CD4-positive, alpha-beta memory T cell (primary cell): ENCODE measurements at regions not wholly inside any gene's neighbourhood (a gene's known extent, or its start where the extent isn't known, plus 50 kb on each side); places are given as distances from the start of the nearest gene placed in this dataset.
A peak's percentile ranks its signal among the peaks of the same experiment; 100 is the strongest.
"Not testable (repeated sequence)": the region's sequence is repeated elsewhere in the genome, so short reads cannot be mapped to it uniquely, and the experiment has no call there.

Experiments
- CTCF ChIA-PET: fragments of 350-600 bp; sonication (Branson Sonifier 250); formaldehyde crosslinking; loops from one replicate; lab custom pipeline; 2021; ENCODE audit warnings: inconsistent platforms; ENCODE audit not compliant: partially characterized antibody; lab: Charles Lee
- POLR2A ChIA-PET: fragments of 350-600 bp; sonication (Branson Sonifier 250); formaldehyde crosslinking; loops from one replicate; lab custom pipeline; 2021; ENCODE audit not compliant: partially characterized antibody; lab: Charles Lee
- DNase-seq, 5 donors: peaks; one replicate each; pipeline versions ENCODE4 v3.0.0 to v3.0.0-alpha.2; 2020 to 2022; ENCODE audit warnings: mixed read lengths in 1 of 5
- H3K27ac ChIP-seq: one replicate; pipeline ENCODE4 v1.7.0; 2013; ENCODE audit warnings: low read depth, low read length
- H3K27me3 ChIP-seq: 2 replicates; pipeline ENCODE4 v1.7.0; 2013; ENCODE audit warnings: mild to moderate bottlenecking, low read length, moderate library complexity; ENCODE audit not compliant: insufficient read depth
- H3K36me3 ChIP-seq: 2 replicates; pipeline ENCODE4 v1.7.0; 2013; ENCODE audit warnings: mild to moderate bottlenecking, low read length, moderate library complexity; ENCODE audit not compliant: insufficient read depth
- H3K4me1 ChIP-seq: 2 replicates; pipeline ENCODE4 v1.7.0; 2013; ENCODE audit warnings: mild to moderate bottlenecking, low read length, moderate library complexity; ENCODE audit not compliant: insufficient read depth
- H3K4me3 ChIP-seq, 2 donors: one replicate each; pipeline ENCODE4 v1.7.0; 2013; ENCODE audit warnings: low read length in 2 of 2, mild to moderate bottlenecking in 1 of 2
- H3K9me3 ChIP-seq, 2 donors: one replicate each; pipeline ENCODE4 v1.7.0; 2013; ENCODE audit warnings: low read length in 2 of 2, control low read depth in 1 of 2; ENCODE audit not compliant: control insufficient read depth in 1 of 2
- H3K27ac Mint-ChIP-seq, 7 donors: one replicate each; pipeline ENCODE4 v1.8.0; 2020 to 2021; ENCODE audit warnings: mixed read lengths in 7 of 7, mild to moderate bottlenecking in 6 of 7, inconsistent platforms in 3 of 7, moderate library complexity in 3 of 7
- H3K27me3 Mint-ChIP-seq, 2 donors: one replicate each; pipeline ENCODE4 v1.8.0; 2020 to 2021; ENCODE audit warnings: mixed read lengths in 2 of 2
- H3K36me3 Mint-ChIP-seq, 2 donors: one replicate each; pipeline ENCODE4 v1.8.0; 2020 to 2021; ENCODE audit warnings: mixed read lengths in 2 of 2, inconsistent platforms in 1 of 2, mild to moderate bottlenecking in 1 of 2
- H3K4me1 Mint-ChIP-seq, 4 donors: one replicate each; pipeline ENCODE4 v1.8.0; 2020 to 2021; ENCODE audit warnings: mixed read lengths in 4 of 4, mild to moderate bottlenecking in 1 of 4
- H3K4me3 Mint-ChIP-seq, 8 donors: one replicate each; pipeline ENCODE4 v1.8.0; 2020 to 2021; ENCODE audit warnings: mixed read lengths in 8 of 8, mild to moderate bottlenecking in 7 of 8, moderate library complexity in 6 of 8, inconsistent platforms in 3 of 8
- H3K9me3 Mint-ChIP-seq, 8 donors: one replicate each; pipeline ENCODE4 v1.8.0; 2020 to 2021; ENCODE audit warnings: mixed read lengths in 8 of 8, mild to moderate bottlenecking in 5 of 8, inconsistent platforms in 3 of 8, moderate library complexity in 1 of 8
- intact Hi-C: fragments of 100-400 bp; cut with micrococcal nuclease; formaldehyde crosslinking; loops from one replicate; pipeline ENCODE4 v1.15.1; 2023

DNA sequence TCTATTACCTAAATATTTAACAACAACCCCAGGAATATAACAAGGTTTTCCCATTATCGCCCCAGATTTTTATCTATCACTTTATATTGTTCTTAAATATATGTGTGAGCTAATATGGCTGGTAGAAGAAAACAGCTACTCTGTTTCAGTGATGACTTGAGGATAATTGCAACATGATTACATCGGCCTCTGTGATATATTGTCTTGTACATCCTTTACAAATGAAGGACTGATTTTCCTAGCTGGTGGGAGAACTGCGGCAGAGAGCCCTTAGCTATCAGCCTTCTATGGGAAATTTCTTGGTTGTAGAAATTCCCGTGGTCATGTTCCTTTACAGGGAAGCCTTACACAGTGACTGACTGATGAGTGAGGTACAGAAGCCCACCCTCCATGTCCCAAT, 110.9 kb upstream of the ZNF717 start:
- intact Hi-C loops = no loop called here

DNA sequence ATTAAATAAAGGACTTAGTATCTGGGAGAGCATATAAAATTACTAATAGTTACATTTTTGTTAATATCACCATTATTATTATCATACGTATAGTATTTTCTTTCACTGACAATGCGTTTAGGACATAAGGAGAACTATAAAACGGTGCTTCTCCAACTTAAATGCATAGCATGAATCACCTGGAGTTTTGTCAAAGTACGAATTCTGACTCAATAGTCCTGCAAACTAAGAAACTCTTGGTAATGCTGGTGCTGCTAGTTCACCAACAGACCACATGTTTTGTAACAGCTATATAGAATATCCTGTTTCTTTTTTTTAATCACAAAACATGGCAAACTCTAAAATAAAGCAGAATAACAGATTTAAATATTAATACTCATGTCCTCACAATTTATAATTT, 116.1 kb upstream of the ZNF717 start:
- H3K4me3 ChIP-seq, H3K4me1 Mint-ChIP-seq, H3K4me1 ChIP-seq, POLR2A ChIA-PET, H3K36me3 ChIP-seq, H3K27me3 Mint-ChIP-seq, DNase-seq, H3K36me3 Mint-ChIP-seq, H3K27ac ChIP-seq, H3K27ac Mint-ChIP-seq, H3K27me3 ChIP-seq, H3K4me3 Mint-ChIP-seq, H3K9me3 ChIP-seq, CTCF ChIA-PET, H3K9me3 Mint-ChIP-seq, intact Hi-C loops: not testable (repeated sequence)

More for the DNA sequence above, 110.9 kb upstream of the ZNF717 start:
- Mint-ChIP-seq H3K36me3 (no peaks in the 10 kb centered on the region), H3K4me3 (no peak overlapping the region), H3K4me1 (no peaks in the 10 kb centered on the region), H3K27ac (no peak overlapping the region), H3K27me3 (no peaks in the 10 kb centered on the region), H3K9me3 (peaks cover 0 to 10% (median 2%) of the 10 kb centered on the region in 8 donors)
- Histone ChIP-seq H3K4me3 (no peak overlapping the region), H3K27me3 (no peaks in the 10 kb centered on the region), H3K9me3 (no peaks in the 10 kb centered on the region), H3K27ac (no peak overlapping the region), H3K4me1 (no peaks in the 10 kb centered on the region), H3K36me3 (no peaks in the 10 kb centered on the region)
- POLR2A ChIA-PET = no interaction called here
- DNase-seq = no peak
- CTCF ChIA-PET = no interaction called here

DNA sequence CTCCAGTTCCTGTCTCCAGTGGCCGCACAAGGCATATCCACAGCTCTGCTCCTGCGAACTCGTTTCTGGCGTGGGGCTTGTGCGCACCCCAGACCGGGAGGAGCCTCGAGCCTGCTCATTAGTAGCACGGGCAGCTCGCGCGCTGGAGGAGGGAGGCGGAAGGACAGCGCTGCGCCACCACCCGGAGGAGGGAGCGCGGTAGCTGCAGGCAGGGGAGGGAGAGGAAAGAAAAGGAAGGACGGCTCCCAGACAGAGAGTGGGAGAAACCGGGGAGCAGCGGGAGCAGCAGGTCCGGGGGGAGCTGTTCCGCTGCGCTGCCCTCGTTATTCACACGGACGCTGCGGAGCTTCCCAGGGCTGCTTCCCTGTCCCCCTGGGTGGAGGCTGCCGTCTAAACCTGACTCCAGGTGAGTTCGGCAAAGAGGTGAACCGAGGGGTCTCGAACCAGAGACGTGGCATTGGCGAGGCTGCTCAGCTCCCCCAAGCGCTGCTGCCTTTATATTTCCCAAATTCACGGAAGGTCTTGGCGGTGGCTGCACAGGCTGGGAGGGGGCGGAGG, 121.3 kb upstream of the ZNF717 start:
- ChIA-PET POLR2A (no interaction called here), CTCF (no interaction called here)
- H3K4me1 ChIP-seq = no peaks in the 10 kb centered on the region
- Mint-ChIP-seq H3K36me3 (no peaks in the 10 kb centered on the region), H3K27ac (no peak overlapping the region), H3K4me3 (no peak overlapping the region), H3K9me3 (peaks cover 0 to 13% (median 4%) of the 10 kb centered on the region in 8 donors), H3K27me3 (no peaks in the 10 kb centered on the region), H3K4me1 (peaks cover 0 to 1% (median 0%) of the 10 kb centered on the region in 4 donors)
- no peaks in the 10 kb centered on the region for H3K36me3 ChIP-seq
- H3K4me3 ChIP-seq = no peak overlapping the region
- H3K27me3 ChIP-seq = no peaks in the 10 kb centered on the region
- no peak overlapping the region for H3K27ac ChIP-seq
- intact Hi-C loops = no loop called here
- no peak for DNase-seq
- no peaks in the 10 kb centered on the region for H3K9me3 ChIP-seq

DNA sequence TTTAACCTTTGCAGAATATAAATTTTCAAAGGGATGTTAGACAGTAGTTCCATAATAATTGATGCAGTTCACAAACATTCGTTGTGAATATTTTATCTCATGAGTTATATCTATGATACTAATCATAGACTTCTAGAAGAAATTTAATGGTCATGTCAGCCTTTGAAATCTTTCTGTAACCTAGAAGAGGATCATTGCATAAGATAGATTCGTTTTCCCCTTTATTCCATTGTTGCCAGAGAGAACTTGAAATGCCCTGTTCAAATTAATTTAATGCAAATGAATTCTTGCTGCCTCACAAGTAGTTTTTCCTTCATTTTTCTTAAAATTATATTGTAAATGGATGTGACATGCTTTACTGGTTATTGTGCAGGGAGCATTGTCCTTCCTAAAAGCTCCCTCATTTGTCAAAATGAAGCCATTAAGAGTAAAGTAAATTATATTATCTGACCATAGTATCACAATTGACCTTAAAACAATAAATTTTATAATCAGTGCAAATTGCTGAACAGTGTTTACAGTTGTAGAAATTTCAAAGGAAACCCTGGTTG, 128.5 kb upstream of the ZNF717 start:
- no peak overlapping the region for H3K27ac Mint-ChIP-seq
- H3K36me3 Mint-ChIP-seq = no peaks in the 10 kb centered on the region
- no peaks in the 10 kb centered on the region for H3K27me3 ChIP-seq
- no peaks in the 10 kb centered on the region for H3K36me3 ChIP-seq
- ChIA-PET POLR2A (no interaction called here), CTCF (no interaction called here)
- H3K4me3 ChIP-seq = no peak overlapping the region
- intact Hi-C loops = no loop called here
- no peaks in the 10 kb centered on the region for H3K27me3 Mint-ChIP-seq
- DNase-seq = no peak
- H3K9me3 Mint-ChIP-seq = peaks cover 2 to 19% (median 5%) of the 10 kb centered on the region in 8 donors
- H3K9me3 ChIP-seq = no peaks in the 10 kb centered on the region
- H3K4me1 ChIP-seq = no peaks in the 10 kb centered on the region
- no peak overlapping the region for H3K27ac ChIP-seq
- H3K4me1 Mint-ChIP-seq = no peaks in the 10 kb centered on the region
- H3K4me3 Mint-ChIP-seq = no peak overlapping the region

DNA sequence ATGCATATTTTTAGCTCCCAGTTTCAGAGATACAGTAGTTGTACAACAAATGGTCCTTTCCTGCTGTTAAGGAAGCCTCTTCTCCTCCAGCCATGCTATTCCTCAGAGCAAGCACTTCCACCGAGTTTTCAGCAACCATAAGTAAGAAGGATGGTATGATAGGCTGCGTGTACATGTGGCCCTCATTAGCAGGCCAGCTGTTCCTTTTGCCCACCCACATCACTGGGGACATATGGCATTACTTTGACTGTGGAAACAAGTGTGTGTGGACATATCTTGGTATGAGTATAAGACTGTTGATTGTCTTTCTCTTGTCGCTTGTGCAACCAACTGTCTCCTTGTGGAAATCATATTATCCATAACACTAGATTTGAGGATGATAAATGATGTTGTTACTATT, 129.4 kb upstream of the ZNF717 start:
- H3K4me1 Mint-ChIP-seq, H3K27ac ChIP-seq, H3K27me3 Mint-ChIP-seq, H3K4me3 ChIP-seq, DNase-seq, CTCF ChIA-PET, POLR2A ChIA-PET, H3K36me3 ChIP-seq, H3K4me1 ChIP-seq, H3K36me3 Mint-ChIP-seq, H3K4me3 Mint-ChIP-seq, H3K27me3 ChIP-seq, H3K9me3 ChIP-seq, intact Hi-C loops, H3K27ac Mint-ChIP-seq: not testable (repeated sequence)
- peaks cover 2 to 19% (median 6%) of the 10 kb centered on the region in 8 donors for H3K9me3 Mint-ChIP-seq

DNA sequence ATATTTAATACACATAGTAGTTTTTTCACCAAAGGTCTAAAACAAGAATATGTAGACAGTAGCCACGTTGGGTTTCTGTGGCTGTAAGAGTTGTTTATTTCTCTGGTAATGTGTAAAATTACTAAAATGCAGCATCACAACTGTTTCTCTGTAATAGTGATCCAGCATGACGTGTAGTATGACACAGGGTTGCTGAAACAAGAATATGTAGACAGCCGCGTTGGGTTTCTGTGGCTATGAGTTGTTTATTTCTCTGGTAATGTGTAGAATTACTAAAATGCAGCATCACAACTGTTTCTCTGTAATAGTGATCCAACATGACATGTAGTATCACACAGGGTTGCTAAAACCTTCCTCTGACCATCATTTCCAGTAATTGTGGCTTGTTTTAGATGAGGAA, 153.6 kb upstream of the ZNF717 start:
- H3K27me3 ChIP-seq = no peaks in the 10 kb centered on the region
- intact Hi-C loops = no loop called here
- ChIA-PET CTCF (no interaction called here), POLR2A (no interaction called here)
- no peak overlapping the region for H3K27ac Mint-ChIP-seq
- H3K9me3 ChIP-seq = no peaks in the 10 kb centered on the region
- peaks cover 0 to 8% (median 3%) of the 10 kb centered on the region in 8 donors for H3K9me3 Mint-ChIP-seq
- H3K4me3 Mint-ChIP-seq = no peak overlapping the region
- H3K27ac ChIP-seq = no peak overlapping the region
- no peak overlapping the region for H3K4me3 ChIP-seq
- no peaks in the 10 kb centered on the region for H3K4me1 ChIP-seq
- DNase-seq = peak in 1 of 5 donors; percentile 27
- no peaks in the 10 kb centered on the region for H3K36me3 Mint-ChIP-seq
- no peaks in the 10 kb centered on the region for H3K27me3 Mint-ChIP-seq
- H3K4me1 Mint-ChIP-seq = no peaks in the 10 kb centered on the region
- H3K36me3 ChIP-seq = no peaks in the 10 kb centered on the region

DNA sequence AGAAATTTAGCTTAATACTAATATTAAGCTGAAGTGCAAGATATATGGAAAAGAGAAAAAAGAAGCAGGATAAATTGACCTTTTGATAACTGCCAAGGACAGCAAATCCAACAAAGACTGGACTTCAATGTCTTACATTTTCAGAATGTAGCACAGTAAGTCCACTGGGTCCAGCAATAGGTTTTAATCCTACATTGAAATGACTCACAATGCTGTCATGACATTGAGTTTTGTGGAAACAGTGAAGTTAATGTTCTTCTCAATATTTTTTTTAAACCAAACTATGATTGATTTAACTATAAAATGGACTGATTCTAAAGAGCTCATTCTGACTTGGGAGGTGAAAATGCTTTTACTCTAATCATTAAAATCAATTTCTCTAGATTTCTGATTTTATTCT, 166.6 kb upstream of the ZNF717 start:
- Mint-ChIP-seq H3K36me3 (no peaks in the 10 kb centered on the region), H3K9me3 (peaks cover 0 to 16% (median 3%) of the 10 kb centered on the region in 8 donors), H3K4me3 (no peak overlapping the region), H3K27ac (no peak overlapping the region), H3K4me1 (no peaks in the 10 kb centered on the region), H3K27me3 (no peaks in the 10 kb centered on the region)
- no peaks in the 10 kb centered on the region for H3K4me1 ChIP-seq
- H3K4me3 ChIP-seq = no peak overlapping the region
- no peak overlapping the region for H3K27ac ChIP-seq
- H3K9me3 ChIP-seq = no peaks in the 10 kb centered on the region
- DNase-seq = no peak
- H3K36me3 ChIP-seq = no peaks in the 10 kb centered on the region
- POLR2A ChIA-PET = no interaction called here
- intact Hi-C loops = no loop called here
- no peaks in the 10 kb centered on the region for H3K27me3 ChIP-seq
- CTCF ChIA-PET = no interaction called here
